Naive thymus-derived CD4-positive, alpha-beta T cell (primary cell): ENCODE measurements at regions not wholly inside any gene's neighbourhood (a gene's known extent, or its start where the extent isn't known, plus 50 kb on each side); places are given as distances from the start of the nearest gene placed in this dataset.

Experiments
- ATAC-seq: fragments of 150-1000 bp; cut with Tn5 transposase; 2 replicates; pipeline ENCODE4 v1.10.0; 2021; ENCODE audit warnings: mild to moderate bottlenecking, moderate library complexity
- CTCF ChIA-PET: fragments of 350-600 bp; sonication (Branson Sonifier 250); formaldehyde crosslinking; loops from one replicate; lab custom pipeline; 2021; ENCODE audit warnings: antibody characterized with exemption; lab: Charles Lee
- POLR2A ChIA-PET: fragments of 350-600 bp; sonication (Branson Sonifier 250); formaldehyde crosslinking; loops from one replicate; lab custom pipeline; 2021; ENCODE audit warnings: antibody characterized with exemption, inconsistent platforms; lab: Charles Lee
- DNase-seq, 9 donors: peaks; one replicate each; pipeline versions ENCODE4 v3.0.0 to v3.0.0-alpha.2; 2020 to 2022; ENCODE audit warnings: mixed read lengths in 1 of 9
- H3K27ac ChIP-seq: one replicate; pipeline ENCODE4 v1.7.0; 2013; ENCODE audit warnings: mild to moderate bottlenecking, low read depth, low read length, moderate library complexity
- H3K27me3 ChIP-seq, 2 donors: one replicate each; pipeline ENCODE4 v1.7.0; 2013; ENCODE audit warnings: low read length in 2 of 2, mild to moderate bottlenecking in 2 of 2, moderate library complexity in 2 of 2; ENCODE audit not compliant: control insufficient read depth in 2 of 2, insufficient read depth in 2 of 2
- H3K36me3 ChIP-seq, 3 experiments: 1 replicate in 2 of 3; 2 replicates in 1 of 3; pipeline ENCODE4 v1.7.0; 2013; ENCODE audit warnings: low read length in 3 of 3, mild to moderate bottlenecking in 3 of 3, moderate library complexity in 1 of 3; ENCODE audit not compliant: insufficient read depth in 3 of 3, control insufficient read depth in 2 of 3
- H3K4me1 ChIP-seq, 2 donors: one replicate each; pipeline ENCODE4 v1.7.0; 2013; ENCODE audit warnings: low read length in 2 of 2, mild to moderate bottlenecking in 2 of 2, moderate library complexity in 1 of 2; ENCODE audit not compliant: control insufficient read depth in 2 of 2, insufficient read depth in 2 of 2
- H3K4me3 ChIP-seq: 2 replicates; pipeline ENCODE4 v1.7.0; 2013; ENCODE audit warnings: mild to moderate bottlenecking, low read length
- H3K9me3 ChIP-seq, 3 experiments: 1 replicate in 2 of 3; 2 replicates in 1 of 3; pipeline ENCODE4 v1.7.0; 2013; ENCODE audit warnings: low read length in 3 of 3; ENCODE audit not compliant: control insufficient read depth in 2 of 3
- H3K27ac Mint-ChIP-seq, 9 donors: one replicate each; pipeline ENCODE4 v1.8.0; 2020 to 2022; ENCODE audit warnings: mixed read lengths in 9 of 9, mild to moderate bottlenecking in 8 of 9, moderate library complexity in 5 of 9, inconsistent platforms in 2 of 9
- H3K27me3 Mint-ChIP-seq, 5 donors: one replicate each; pipeline ENCODE4 v1.8.0; 2021 to 2022; ENCODE audit warnings: mixed read lengths in 5 of 5, mild to moderate bottlenecking in 1 of 5
- H3K36me3 Mint-ChIP-seq, 5 donors: one replicate each; pipeline ENCODE4 v1.8.0; 2020 to 2022; ENCODE audit warnings: mixed read lengths in 5 of 5, mild to moderate bottlenecking in 3 of 5, inconsistent platforms in 1 of 5
- H3K4me1 Mint-ChIP-seq, 7 donors: one replicate each; pipeline ENCODE4 v1.8.0; 2020 to 2022; ENCODE audit warnings: mixed read lengths in 7 of 7, mild to moderate bottlenecking in 3 of 7, inconsistent platforms in 1 of 7
- H3K4me3 Mint-ChIP-seq, 10 donors: one replicate each; pipeline ENCODE4 v1.8.0; 2020 to 2022; ENCODE audit warnings: mild to moderate bottlenecking in 10 of 10, mixed read lengths in 10 of 10, moderate library complexity in 6 of 10, inconsistent platforms in 2 of 10
- H3K9me3 Mint-ChIP-seq, 11 donors: one replicate each; pipeline ENCODE4 v1.8.0; 2020 to 2022; ENCODE audit warnings: mixed read lengths in 11 of 11, mild to moderate bottlenecking in 4 of 11, inconsistent platforms in 1 of 11, moderate library complexity in 1 of 11
- intact Hi-C, 2 donors: fragments of 100-400 bp; cut with micrococcal nuclease; formaldehyde crosslinking; loops; one replicate each; pipeline ENCODE4 v1.15.1; 2023

GRCh38 chr12:30088259-30088995, 304.7 kb upstream of the TMTC1 start:
- no peak overlapping the region for H3K27ac Mint-ChIP-seq
- POLR2A ChIA-PET = no interaction called here
- ATAC-seq = no peak

GRCh38 chr12:30082381-30082780, 298.6 kb upstream of the TMTC1 start:
- Histone ChIP-seq H3K4me1 (no peaks in the 10 kb centered on the region), H3K9me3 (no peaks in the 10 kb centered on the region), H3K36me3 (no peaks in the 10 kb centered on the region), H3K27ac (no peak overlapping the region), H3K4me3 (no peak overlapping the region), H3K27me3 (no peaks in the 10 kb centered on the region)
- CTCF ChIA-PET = no interaction called here
- peaks cover 0 to 5% (median 0%) of the 10 kb centered on the region in 7 donors for H3K4me1 Mint-ChIP-seq
- H3K36me3 Mint-ChIP-seq = no peaks in the 10 kb centered on the region
- intact Hi-C loops = no loop called here
- H3K9me3 Mint-ChIP-seq = peaks cover 0 to 9% (median 0%) of the 10 kb centered on the region in 11 donors
- no peak for ATAC-seq
- POLR2A ChIA-PET = no interaction called here
- peaks cover 0 to 7% (median 0%) of the 10 kb centered on the region in 5 donors for H3K27me3 Mint-ChIP-seq
- DNase-seq = no peak
- H3K4me3 Mint-ChIP-seq = no peak overlapping the region
- no peak overlapping the region for H3K27ac Mint-ChIP-seq

More at GRCh38 chr12:30088259-30088995, 304.7 kb upstream of the TMTC1 start:
- Mint-ChIP-seq H3K9me3 (peaks cover 0 to 3% (median 0%) of the 10 kb centered on the region in 11 donors), H3K27me3 (peaks cover 0 to under 1% (median 0%) of the 10 kb centered on the region in 5 donors), H3K36me3 (no peaks in the 10 kb centered on the region), H3K4me3 (no peak overlapping the region), H3K4me1 (peaks cover 0 to 5% (median 0%) of the 10 kb centered on the region in 7 donors)
- Histone ChIP-seq H3K27ac (no peak overlapping the region), H3K4me3 (no peak overlapping the region), H3K9me3 (no peaks in the 10 kb centered on the region), H3K27me3 (no peaks in the 10 kb centered on the region), H3K36me3 (no peaks in the 10 kb centered on the region), H3K4me1 (no peaks in the 10 kb centered on the region)
- intact Hi-C loops = no loop called here
- CTCF ChIA-PET = no interaction called here
- DNase-seq = no peak

DNA sequence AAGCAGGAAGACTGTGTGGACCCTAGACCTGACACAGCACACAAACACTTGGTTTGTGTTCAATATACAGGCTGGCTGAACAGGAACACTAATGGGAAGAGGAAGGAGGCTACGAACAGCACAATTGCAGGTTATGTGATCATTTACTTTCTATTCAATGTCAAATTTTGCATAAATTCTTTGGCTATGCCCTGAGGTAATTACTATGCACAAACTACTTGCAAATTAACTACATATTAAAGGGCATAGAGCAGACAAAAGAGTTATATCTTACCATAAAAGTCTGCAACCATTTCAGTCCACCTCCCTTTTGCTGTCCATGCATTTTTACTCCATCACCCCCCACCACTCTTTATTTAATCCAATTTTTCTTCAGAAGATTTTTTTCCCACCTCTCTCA, 291.2 kb upstream of the TMTC1 start:
- no peaks in the 10 kb centered on the region for H3K36me3 Mint-ChIP-seq
- CTCF ChIA-PET = no interaction called here
- no peak for DNase-seq
- peaks cover 0 to 5% (median 0%) of the 10 kb centered on the region in 11 donors for H3K9me3 Mint-ChIP-seq
- H3K9me3 ChIP-seq = no peaks in the 10 kb centered on the region
- H3K4me3 ChIP-seq = no peak overlapping the region
- intact Hi-C loops = no loop called here
- no peak for ATAC-seq
- H3K27me3 ChIP-seq = no peaks in the 10 kb centered on the region
- no peak overlapping the region for H3K27ac ChIP-seq
- H3K4me1 Mint-ChIP-seq = no peaks in the 10 kb centered on the region
- peaks cover 0 to 7% (median 0%) of the 10 kb centered on the region in 5 donors for H3K27me3 Mint-ChIP-seq
- H3K4me3 Mint-ChIP-seq = no peak overlapping the region
- H3K36me3 ChIP-seq = no peaks in the 10 kb centered on the region
- H3K27ac Mint-ChIP-seq = no peak overlapping the region
- no peaks in the 10 kb centered on the region for H3K4me1 ChIP-seq
- POLR2A ChIA-PET = no interaction called here

DNA sequence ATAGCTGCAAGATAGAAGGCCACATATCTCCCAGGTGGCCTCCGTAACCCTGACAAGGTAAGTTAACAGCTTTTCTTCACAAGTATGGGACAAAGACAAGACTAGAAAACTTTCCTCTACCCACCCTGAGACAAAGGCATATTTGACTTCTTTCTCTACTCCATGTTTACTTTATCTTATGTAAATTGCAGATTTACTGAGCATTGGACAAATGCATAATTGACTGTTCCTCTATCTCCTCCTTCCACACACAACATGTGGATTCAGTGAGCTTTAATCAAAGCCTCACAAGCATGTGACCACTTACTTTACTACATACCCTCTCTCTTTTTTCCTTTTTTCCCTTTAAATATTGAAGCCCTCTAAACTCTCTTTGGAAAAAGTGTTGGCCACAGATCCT, 289.1 kb upstream of the TMTC1 start:
- Mint-ChIP-seq H3K27ac (no peak overlapping the region), H3K9me3 (peaks cover 0 to 8% (median 0%) of the 10 kb centered on the region in 11 donors), H3K27me3 (no peaks in the 10 kb centered on the region), H3K4me3 (no peak overlapping the region), H3K36me3 (peaks cover 0 to under 1% (median 0%) of the 10 kb centered on the region in 5 donors), H3K4me1 (no peaks in the 10 kb centered on the region)
- no peaks in the 10 kb centered on the region for H3K36me3 ChIP-seq
- ATAC-seq = no peak
- no peak overlapping the region for H3K4me3 ChIP-seq
- CTCF ChIA-PET = no interaction called here
- no peaks in the 10 kb centered on the region for H3K4me1 ChIP-seq
- H3K27me3 ChIP-seq = no peaks in the 10 kb centered on the region
- intact Hi-C loops = no loop called here
- no peak for DNase-seq
- no peak overlapping the region for H3K27ac ChIP-seq
- POLR2A ChIA-PET = no interaction called here
- H3K9me3 ChIP-seq = no peaks in the 10 kb centered on the region

DNA sequence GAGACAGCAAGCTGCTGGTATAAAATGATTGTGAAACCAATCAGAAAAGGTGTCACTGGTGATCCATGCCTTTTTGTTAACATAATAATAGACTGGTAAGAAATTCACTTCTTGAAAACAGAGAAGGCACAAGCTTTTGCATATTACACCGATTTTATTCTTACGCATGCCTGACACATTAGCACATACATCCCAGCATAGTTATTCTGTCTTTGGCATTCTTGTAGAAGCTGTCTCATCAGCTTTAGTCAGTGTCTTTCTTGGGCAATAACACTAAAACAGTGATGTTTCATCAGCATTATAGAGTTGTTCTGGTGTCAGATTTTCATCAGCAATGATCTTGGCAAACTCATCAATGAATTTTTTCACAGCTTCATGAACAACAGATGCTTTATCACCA, 283.4 kb upstream of the TMTC1 start:
- peaks cover 0 to 4% (median 0%) of the 10 kb centered on the region in 5 donors for H3K36me3 Mint-ChIP-seq
- ChIA-PET POLR2A (no interaction called here), CTCF (no interaction called here)
- no peaks in the 10 kb centered on the region for H3K4me1 Mint-ChIP-seq
- intact Hi-C loops = no loop called here
- H3K27ac Mint-ChIP-seq = no peak overlapping the region
- Histone ChIP-seq H3K36me3 (no peaks in the 10 kb centered on the region), H3K27me3 (no peaks in the 10 kb centered on the region), H3K4me1 (no peaks in the 10 kb centered on the region), H3K9me3 (no peaks in the 10 kb centered on the region), H3K4me3 (no peak overlapping the region), H3K27ac (no peak overlapping the region)
- ATAC-seq = no peak
- H3K4me3 Mint-ChIP-seq = no peak overlapping the region
- DNase-seq = no peak
- no peaks in the 10 kb centered on the region for H3K27me3 Mint-ChIP-seq
- H3K9me3 Mint-ChIP-seq = peaks cover 0 to 11% (median 0%) of the 10 kb centered on the region in 11 donors

- no peak overlapping the region for H3K27ac Mint-ChIP-seq
- no peak for DNase-seq
- no peaks in the 10 kb centered on the region for H3K36me3 ChIP-seq
- peaks cover 0 to 4% (median 0%) of the 10 kb centered on the region in 5 donors for H3K36me3 Mint-ChIP-seq
- H3K27me3 ChIP-seq = no peaks in the 10 kb centered on the region
- peaks cover 0 to 11% (median 0%) of the 10 kb centered on the region in 11 donors for H3K9me3 Mint-ChIP-seq
- ChIA-PET CTCF (no interaction called here), POLR2A (no interaction called here)
- no peaks in the 10 kb centered on the region for H3K4me1 Mint-ChIP-seq
- H3K9me3 ChIP-seq = no peaks in the 10 kb centered on the region
- H3K27ac ChIP-seq = no peak overlapping the region
- no peaks in the 10 kb centered on the region for H3K4me1 ChIP-seq
- H3K4me3 Mint-ChIP-seq = no peak overlapping the region
- ATAC-seq = no peak
- intact Hi-C loops = no loop called here
- no peak overlapping the region for H3K4me3 ChIP-seq
- no peaks in the 10 kb centered on the region for H3K27me3 Mint-ChIP-seq
Observed at GRCh38 chr12:30064906-30065305, 281.2 kb upstream of the TMTC1 start.

- no peak overlapping the region for H3K4me3 ChIP-seq
- no peak for DNase-seq
- no peak overlapping the region for H3K27ac ChIP-seq
- ChIA-PET CTCF (no interaction called here), POLR2A (no interaction called here)
- intact Hi-C loops = no loop called here
- H3K9me3 ChIP-seq = no peaks in the 10 kb centered on the region
- H3K27me3 ChIP-seq = no peaks in the 10 kb centered on the region
- Mint-ChIP-seq H3K4me1 (no peaks in the 10 kb centered on the region), H3K36me3 (peaks cover 0 to 4% (median 0%) of the 10 kb centered on the region in 5 donors), H3K27ac (no peak overlapping the region), H3K9me3 (peaks cover 0 to 5% (median 0%) of the 10 kb centered on the region in 11 donors), H3K4me3 (no peak overlapping the region), H3K27me3 (no peaks in the 10 kb centered on the region)
- no peaks in the 10 kb centered on the region for H3K36me3 ChIP-seq
- no peak for ATAC-seq
- H3K4me1 ChIP-seq = no peaks in the 10 kb centered on the region
Observed at GRCh38 chr12:30063435-30063945, 279.7 kb upstream of the TMTC1 start.
